ENCODE measurements at regions not wholly inside any gene's neighbourhood (a gene's known extent, or its start where the extent isn't known, plus 50 kb on each side); places are given as distances from the start of the nearest gene placed in this dataset.
A peak's percentile ranks its signal among the peaks of the same experiment; 100 is the strongest.

DNA sequence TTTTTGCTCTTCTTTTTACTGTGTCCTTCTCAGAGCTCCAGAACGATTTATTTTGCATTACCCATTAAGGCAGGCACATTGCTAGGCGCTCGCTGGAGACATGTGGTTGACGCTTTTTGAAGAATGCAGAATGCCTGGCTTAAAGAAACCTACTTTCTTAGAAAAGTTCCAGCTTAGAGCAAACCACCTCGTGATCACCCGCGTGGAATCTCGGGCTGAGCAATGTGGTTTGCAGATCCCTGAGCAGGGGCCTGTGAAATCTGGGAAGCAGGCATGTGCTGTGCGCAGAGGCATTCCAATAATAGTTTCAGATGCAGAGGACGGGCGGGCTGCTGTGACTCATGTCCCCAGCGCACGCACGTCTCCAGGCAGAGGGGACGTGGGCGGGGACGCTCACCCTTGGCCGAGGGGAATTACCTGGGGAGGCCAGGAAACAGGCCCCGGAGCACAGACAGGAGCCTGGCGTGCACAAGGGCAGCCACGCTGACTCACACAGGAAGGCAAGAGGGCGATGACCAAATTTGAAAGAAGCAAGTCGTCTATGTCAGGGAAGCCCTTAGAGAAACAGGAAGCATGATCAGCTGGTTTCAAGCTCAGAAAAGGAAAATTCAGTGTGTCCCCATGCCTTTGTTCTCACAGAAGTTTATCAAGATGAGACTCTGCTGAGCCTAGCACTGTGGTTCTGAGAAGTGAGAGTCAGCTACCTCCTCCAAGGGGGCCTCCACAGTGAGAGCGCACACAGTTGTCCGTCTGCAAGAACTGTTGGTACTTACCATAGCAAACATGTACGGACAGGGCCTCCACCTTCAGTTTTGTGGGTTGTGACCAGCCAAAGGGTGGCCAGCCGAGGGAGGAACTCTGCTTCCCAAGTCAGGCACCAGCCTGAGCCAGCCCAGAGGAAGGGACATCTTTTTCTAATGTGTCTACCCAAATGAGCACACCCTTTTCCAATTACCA lies 218.6 kb downstream of the PIK3R1 start:
- no peak overlapping the region for H3K4me3 Mint-ChIP-seq
- no peaks in the 10 kb centered on the region for H3F3A ChIP-seq (ENCODE audit: low read depth)
- no peaks in the 10 kb centered on the region for H3K79me2 ChIP-seq (ENCODE audit: low read depth)
- H3K4me1 ChIP-seq: no peaks in the 10 kb centered on the region
- peaks cover 5% of the 10 kb centered on the region for H3K27me3 Mint-ChIP-seq (ENCODE audit: insufficient read depth, low read depth)
- H3K27me3 ChIP-seq: no peaks in the 10 kb centered on the region
- no peak overlapping the region for H3K4me3 ChIP-seq
- peak overlapping the region; percentile 93 for H3K27ac Mint-ChIP-seq
- H3K27ac ChIP-seq: no peak overlapping the region
- H3K9me3 ChIP-seq (ENCODE audit: low read depth): no peaks in the 10 kb centered on the region
- H2AFZ ChIP-seq (replicated peaks): no peak overlapping the region
- no peaks in the 10 kb centered on the region for H4K20me1 ChIP-seq (ENCODE audit: low read depth)
- H3K36me3 Mint-ChIP-seq: no peaks in the 10 kb centered on the region
- H3K36me3 ChIP-seq: no peaks in the 10 kb centered on the region
- peaks cover 11% of the 10 kb centered on the region for H3K4me1 Mint-ChIP-seq
- H3K9me3 Mint-ChIP-seq: no peaks in the 10 kb centered on the region
- H3K9ac ChIP-seq: no peak overlapping the region
- TF ChIP-seq, protein P1, sequence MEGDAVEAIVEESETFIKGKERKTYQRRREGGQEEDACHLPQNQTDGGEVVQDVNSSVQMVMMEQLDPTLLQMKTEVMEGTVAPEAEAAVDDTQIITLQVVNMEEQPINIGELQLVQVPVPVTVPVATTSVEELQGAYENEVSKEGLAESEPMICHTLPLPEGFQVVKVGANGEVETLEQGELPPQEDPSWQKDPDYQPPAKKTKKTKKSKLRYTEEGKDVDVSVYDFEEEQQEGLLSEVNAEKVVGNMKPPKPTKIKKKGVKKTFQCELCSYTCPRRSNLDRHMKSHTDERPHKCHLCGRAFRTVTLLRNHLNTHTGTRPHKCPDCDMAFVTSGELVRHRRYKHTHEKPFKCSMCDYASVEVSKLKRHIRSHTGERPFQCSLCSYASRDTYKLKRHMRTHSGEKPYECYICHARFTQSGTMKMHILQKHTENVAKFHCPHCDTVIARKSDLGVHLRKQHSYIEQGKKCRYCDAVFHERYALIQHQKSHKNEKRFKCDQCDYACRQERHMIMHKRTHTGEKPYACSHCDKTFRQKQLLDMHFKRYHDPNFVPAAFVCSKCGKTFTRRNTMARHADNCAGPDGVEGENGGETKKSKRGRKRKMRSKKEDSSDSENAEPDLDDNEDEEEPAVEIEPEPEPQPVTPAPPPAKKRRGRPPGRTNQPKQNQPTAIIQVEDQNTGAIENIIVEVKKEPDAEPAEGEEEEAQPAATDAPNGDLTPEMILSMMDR (IDR thresholded peaks at IDR 0.05): no peak
- no peak for TF ChIP-seq EZH2phosphoT487 (IDR thresholded peaks at IDR 0.05)
- TF ChIP-seq EZH2 (IDR thresholded peaks at IDR 0.05): no peak
- no peak for DNase-seq (ENCODE audit: low spot score)
- no peak overlapping the region for H3K4me2 ChIP-seq

DNA sequence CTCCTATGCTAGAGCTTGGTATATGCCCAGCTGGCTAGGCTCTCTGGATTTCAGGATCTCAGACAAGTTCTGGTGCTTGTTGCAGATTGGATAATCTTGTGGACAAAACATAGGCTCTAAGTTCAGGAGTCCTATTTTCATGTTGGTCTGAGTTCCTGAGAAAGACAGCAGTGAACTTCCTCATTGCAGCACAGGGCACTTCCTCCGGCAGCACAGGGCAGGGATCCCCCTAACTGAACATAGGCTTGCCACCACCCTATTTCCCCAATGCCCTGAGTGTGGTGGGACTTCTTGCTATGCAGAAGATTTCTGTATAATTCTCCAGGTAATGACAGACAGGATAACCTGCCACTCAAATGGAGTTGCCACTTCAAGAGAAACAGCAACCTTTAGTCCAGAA lies 220.1 kb downstream of the PIK3R1 start:
- no peak overlapping the region for H3K27ac ChIP-seq
- no peak overlapping the region for H3K4me3 Mint-ChIP-seq
- no peak overlapping the region for H3K4me2 ChIP-seq
- no peak overlapping the region for H3K4me3 ChIP-seq
- H3K9me3 ChIP-seq (ENCODE audit: low read depth): no peaks in the 10 kb centered on the region
- H3K27ac Mint-ChIP-seq: no peak overlapping the region
- no peaks in the 10 kb centered on the region for H3K36me3 ChIP-seq
- peaks cover 5% of the 10 kb centered on the region for H3K27me3 Mint-ChIP-seq (ENCODE audit: insufficient read depth, low read depth)
- no peaks in the 10 kb centered on the region for H3K36me3 Mint-ChIP-seq
- H2AFZ ChIP-seq (replicated peaks): no peak overlapping the region
- no peaks in the 10 kb centered on the region for H4K20me1 ChIP-seq (ENCODE audit: low read depth)
- peaks cover 8% of the 10 kb centered on the region for H3K4me1 Mint-ChIP-seq
- H3K79me2 ChIP-seq (ENCODE audit: low read depth): no peaks in the 10 kb centered on the region
- TF ChIP-seq EZH2phosphoT487 (IDR thresholded peaks at IDR 0.05): no peak
- TF ChIP-seq, protein P1 (IDR thresholded peaks at IDR 0.05): no peak
- no peak for TF ChIP-seq EZH2 (IDR thresholded peaks at IDR 0.05)
- no peaks in the 10 kb centered on the region for H3K9me3 Mint-ChIP-seq
- H3K9ac ChIP-seq: no peak overlapping the region
- H3K4me1 ChIP-seq: no peaks in the 10 kb centered on the region
- H3F3A ChIP-seq (ENCODE audit: low read depth): no peaks in the 10 kb centered on the region
- no peaks in the 10 kb centered on the region for H3K27me3 ChIP-seq
- DNase-seq (ENCODE audit: low spot score): no peak

DNA sequence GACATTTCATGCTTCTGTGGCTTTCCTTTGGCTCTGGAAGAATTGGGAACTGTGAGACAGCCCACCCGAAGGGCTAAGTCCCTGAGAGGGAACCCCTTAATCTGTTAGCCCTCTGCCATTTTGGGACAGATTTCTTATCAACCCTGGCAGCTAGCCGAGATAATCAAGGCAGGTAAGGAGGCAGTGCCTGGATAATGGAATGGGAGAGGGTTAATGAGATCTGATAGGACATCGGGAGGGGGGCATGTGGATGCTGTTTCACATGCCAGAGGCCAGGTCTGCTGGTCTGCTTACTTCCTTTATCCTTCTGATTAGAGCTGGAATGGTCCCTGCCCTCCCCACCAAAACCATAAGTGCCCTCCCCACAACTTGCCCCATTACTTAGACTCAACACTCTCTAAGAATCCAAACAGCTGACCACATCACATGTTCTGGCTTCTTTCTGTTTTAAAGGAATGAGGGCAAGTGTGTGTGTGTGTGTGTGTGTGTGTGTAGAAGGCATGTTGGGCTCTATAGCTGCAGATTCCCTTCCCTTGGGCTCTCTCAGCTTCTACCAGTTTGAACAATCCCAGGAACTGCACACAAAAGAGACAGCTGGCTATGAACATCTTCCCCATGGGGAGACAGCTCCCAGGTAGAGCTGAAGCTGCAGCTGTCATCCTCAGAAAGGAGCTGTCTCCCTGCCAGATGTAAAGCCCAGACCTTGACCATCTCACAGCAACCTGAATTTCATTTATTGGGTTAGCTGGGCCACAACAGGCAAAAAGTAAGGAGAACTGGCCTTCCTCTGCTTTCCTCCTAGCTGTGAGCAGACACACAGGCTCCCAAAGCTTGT lies 221.3 kb downstream of the PIK3R1 start:
- H3K4me3 Mint-ChIP-seq: no peak overlapping the region
- TF ChIP-seq, protein P1 (IDR thresholded peaks at IDR 0.05): no peak
- TF ChIP-seq EZH2phosphoT487 (IDR thresholded peaks at IDR 0.05): no peak
- H3K4me3 ChIP-seq: no peak overlapping the region
- H3K9ac ChIP-seq: no peak overlapping the region
- H3K27me3 Mint-ChIP-seq (ENCODE audit: insufficient read depth, low read depth): peaks cover 5% of the 10 kb centered on the region
- H3K4me1 Mint-ChIP-seq: peaks cover 8% of the 10 kb centered on the region
- no peaks in the 10 kb centered on the region for H3K27me3 ChIP-seq
- H3K27ac ChIP-seq: no peak overlapping the region
- H4K20me1 ChIP-seq (ENCODE audit: low read depth): no peaks in the 10 kb centered on the region
- no peaks in the 10 kb centered on the region for H3K36me3 Mint-ChIP-seq
- H3K9me3 ChIP-seq (ENCODE audit: low read depth): no peaks in the 10 kb centered on the region
- H2AFZ ChIP-seq (replicated peaks): no peak overlapping the region
- no peak for DNase-seq (ENCODE audit: low spot score)
- no peaks in the 10 kb centered on the region for H3F3A ChIP-seq (ENCODE audit: low read depth)
- no peak overlapping the region for H3K27ac Mint-ChIP-seq
- H3K9me3 Mint-ChIP-seq: no peaks in the 10 kb centered on the region
- H3K79me2 ChIP-seq (ENCODE audit: low read depth): no peaks in the 10 kb centered on the region
- no peak overlapping the region for H3K4me2 ChIP-seq
- H3K36me3 ChIP-seq: no peaks in the 10 kb centered on the region
- H3K4me1 ChIP-seq: no peaks in the 10 kb centered on the region

All from neural progenitor cell (in vitro differentiated cells).